ENCODE measurements at regions not wholly inside any gene's neighbourhood (a gene's known extent, or its start where the extent isn't known, plus 50 kb on each side); places are given as distances from the start of the nearest gene placed in this dataset.

DNA sequence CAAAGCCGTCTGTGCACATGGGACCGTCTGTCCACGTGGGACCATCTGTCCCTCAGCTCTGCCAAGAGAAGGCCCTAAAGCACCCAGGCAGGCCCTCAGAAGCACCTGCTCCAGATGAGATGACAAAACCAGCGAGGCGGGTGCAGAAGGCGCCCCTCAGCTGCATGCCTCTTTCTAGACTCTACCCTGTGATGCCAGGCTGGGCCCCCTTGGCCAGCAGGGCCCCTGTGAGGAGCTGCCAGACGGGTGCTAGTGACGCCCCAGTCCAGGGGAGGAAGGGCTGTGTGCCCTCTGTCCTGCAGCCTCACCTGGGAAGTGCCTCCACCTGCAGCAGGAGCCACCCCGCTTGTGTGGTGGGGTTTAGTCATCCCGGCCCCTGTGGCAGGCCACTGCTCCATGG, 309.2 kb upstream of the SHH start:
- no peak for ATAC-seq

DNA sequence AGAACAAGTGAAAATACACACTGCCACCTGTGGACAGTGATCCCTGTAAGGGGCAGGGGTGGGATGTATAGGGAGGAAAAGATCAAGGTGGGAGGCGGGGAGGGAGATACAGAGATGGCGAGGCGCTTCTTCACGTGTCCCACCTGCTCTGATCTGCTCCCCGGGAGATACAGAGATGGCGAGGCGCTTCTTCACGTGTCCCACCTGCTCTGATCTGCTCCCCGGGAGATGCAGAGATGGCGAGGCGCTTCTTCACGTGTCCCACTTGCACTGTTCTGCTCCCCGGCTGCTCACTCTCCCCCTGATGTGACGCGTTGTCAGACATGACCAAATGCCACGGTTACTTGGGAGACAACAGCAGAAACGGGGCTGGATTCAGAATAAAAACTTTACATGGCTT, 308.3 kb upstream of the SHH start:
- CTCF ChIA-PET: no interaction called here
- no peaks in the 10 kb centered on the region for H3K9me3 Mint-ChIP-seq (ENCODE audit: low read depth)
- H3K27me3 Mint-ChIP-seq: peaks cover 2% of the 10 kb centered on the region
- ATAC-seq: no peak
- DNase-seq: no peak
- H3K36me3 Mint-ChIP-seq (ENCODE audit: low read depth): no peaks in the 10 kb centered on the region
- no peak overlapping the region for H3K27ac Mint-ChIP-seq
- H3K4me3 Mint-ChIP-seq: no peak overlapping the region
- POLR2A ChIA-PET: no interaction called here
- H3K4me1 Mint-ChIP-seq: no peaks in the 10 kb centered on the region
- intact Hi-C loops (cut with DNase I, micrococcal nuclease): loop anchor here in 1 of 2 experiments (5.0 kb wide), 1 partner anchor 83 kb away; no protein-coding TSS in a partner anchor

More for the DNA sequence above, 309.2 kb upstream of the SHH start:
- CTCF ChIA-PET: no interaction called here
- Mint-ChIP-seq H3K4me3 (no peak overlapping the region), H3K9me3 (ENCODE audit: low read depth) (no peaks in the 10 kb centered on the region), H3K27ac (no peak overlapping the region), H3K27me3 (peaks cover 2% of the 10 kb centered on the region), H3K4me1 (no peaks in the 10 kb centered on the region), H3K36me3 (ENCODE audit: low read depth) (no peaks in the 10 kb centered on the region)
- intact Hi-C loops (cut with DNase I, micrococcal nuclease): loop anchor here in 1 of 2 experiments (5.0 kb wide), 1 partner anchor 84 kb away; no protein-coding TSS in a partner anchor
- POLR2A ChIA-PET: no interaction called here
- no peak for DNase-seq

DNA sequence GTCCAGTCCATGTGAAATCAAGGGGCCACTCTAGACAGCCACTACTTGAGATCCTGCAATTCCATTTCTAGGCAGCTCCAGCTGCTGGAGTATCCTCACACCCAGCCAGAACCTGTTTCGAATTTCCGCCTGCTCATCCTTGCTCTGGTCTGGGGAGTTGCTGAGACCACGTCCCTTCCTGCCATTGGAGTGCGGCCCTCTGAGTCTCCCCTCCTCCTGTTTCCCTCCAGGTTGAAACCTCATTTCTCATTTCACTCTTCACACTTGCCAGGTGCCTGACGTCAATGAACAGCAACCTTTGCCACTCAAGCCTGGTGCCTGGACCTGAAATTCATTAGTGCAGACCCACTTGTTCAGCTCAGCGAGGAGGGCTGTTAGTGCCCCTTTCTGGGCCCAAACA, 307.5 kb upstream of the SHH start:
- Mint-ChIP-seq H3K9me3 (ENCODE audit: low read depth) (no peaks in the 10 kb centered on the region), H3K27ac (no peak overlapping the region), H3K36me3 (ENCODE audit: low read depth) (no peaks in the 10 kb centered on the region), H3K4me1 (no peaks in the 10 kb centered on the region), H3K27me3 (peaks cover 2% of the 10 kb centered on the region), H3K4me3 (no peak overlapping the region)
- no peak for DNase-seq
- CTCF ChIA-PET: no interaction called here
- POLR2A ChIA-PET: no interaction called here
- intact Hi-C loops (cut with DNase I, micrococcal nuclease): loop anchor here in 1 of 2 experiments (5.0 kb wide), 1 partner anchor 82 kb away; no protein-coding TSS in a partner anchor
- ATAC-seq: no peak

DNA sequence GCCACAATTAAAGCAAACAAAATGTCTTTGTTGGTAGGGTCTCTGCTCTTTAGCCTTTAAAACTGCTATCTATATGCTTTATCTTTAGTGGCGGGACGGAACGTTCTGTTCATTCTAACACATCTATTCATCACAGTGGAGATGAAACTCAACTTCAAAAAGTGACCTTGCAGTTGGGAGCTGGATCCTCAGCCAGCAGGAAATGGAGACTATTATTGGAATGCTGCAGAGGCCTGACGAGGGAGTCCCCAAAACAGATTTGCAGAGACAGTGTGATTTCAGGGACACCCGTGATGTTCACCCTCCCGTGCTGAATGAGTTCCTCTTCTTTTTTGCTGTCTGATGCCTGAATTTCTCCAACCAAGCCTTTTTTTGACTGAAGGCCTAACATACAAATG, 306.0 kb upstream of the SHH start:
- H3K4me3 Mint-ChIP-seq: no peak overlapping the region
- DNase-seq (no peak), ATAC-seq (no peak)
- ChIA-PET CTCF (no interaction called here), POLR2A (no interaction called here)
- no peak overlapping the region for H3K27ac Mint-ChIP-seq
- no peaks in the 10 kb centered on the region for H3K36me3 Mint-ChIP-seq (ENCODE audit: low read depth)
- H3K27me3 Mint-ChIP-seq: peaks cover 2% of the 10 kb centered on the region
- no peaks in the 10 kb centered on the region for H3K9me3 Mint-ChIP-seq (ENCODE audit: low read depth)
- intact Hi-C loops (cut with DNase I, micrococcal nuclease): no loop called here
- no peaks in the 10 kb centered on the region for H3K4me1 Mint-ChIP-seq

DNA sequence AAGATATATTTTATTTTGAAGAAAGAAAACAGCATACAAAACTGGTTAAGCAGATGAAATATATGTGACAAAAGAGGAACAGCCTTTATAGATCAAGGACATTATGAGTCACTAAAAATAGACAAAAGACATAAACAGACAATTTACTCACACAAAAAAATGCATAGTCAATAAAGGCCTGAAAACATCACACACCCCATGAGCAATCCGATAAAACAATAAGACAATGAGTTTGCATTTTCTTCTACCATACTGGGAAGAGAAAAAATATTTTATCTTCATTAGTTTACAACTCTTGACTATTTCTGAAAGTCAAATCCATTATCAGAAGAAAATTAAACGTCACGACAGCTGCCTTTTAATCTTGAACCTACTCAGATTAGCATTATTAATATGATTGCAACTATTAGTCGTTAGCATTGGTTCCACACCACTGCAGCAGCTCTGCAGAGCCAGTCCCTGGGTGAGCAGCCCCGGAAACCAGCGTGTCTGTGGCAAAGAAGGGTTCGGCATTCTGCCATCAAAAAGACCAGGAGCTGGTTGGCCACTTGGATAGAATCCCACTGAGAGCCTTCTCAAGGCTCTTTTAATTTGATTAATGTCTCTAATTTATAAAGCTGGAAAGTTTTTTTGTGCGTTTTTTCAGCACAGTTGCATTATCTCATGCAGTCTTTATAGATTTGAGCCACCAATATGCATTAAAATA, 305.4 kb upstream of the SHH start:
- DNase-seq: no peak
- intact Hi-C loops (cut with DNase I, micrococcal nuclease): no loop called here
- ATAC-seq: no peak
- Mint-ChIP-seq H3K27ac (no peak overlapping the region), H3K4me1 (no peaks in the 10 kb centered on the region), H3K36me3 (ENCODE audit: low read depth) (no peaks in the 10 kb centered on the region), H3K9me3 (ENCODE audit: low read depth) (no peaks in the 10 kb centered on the region), H3K4me3 (no peak overlapping the region), H3K27me3 (peaks cover 2% of the 10 kb centered on the region)
- POLR2A ChIA-PET: no interaction called here
- CTCF ChIA-PET: no interaction called here

DNA sequence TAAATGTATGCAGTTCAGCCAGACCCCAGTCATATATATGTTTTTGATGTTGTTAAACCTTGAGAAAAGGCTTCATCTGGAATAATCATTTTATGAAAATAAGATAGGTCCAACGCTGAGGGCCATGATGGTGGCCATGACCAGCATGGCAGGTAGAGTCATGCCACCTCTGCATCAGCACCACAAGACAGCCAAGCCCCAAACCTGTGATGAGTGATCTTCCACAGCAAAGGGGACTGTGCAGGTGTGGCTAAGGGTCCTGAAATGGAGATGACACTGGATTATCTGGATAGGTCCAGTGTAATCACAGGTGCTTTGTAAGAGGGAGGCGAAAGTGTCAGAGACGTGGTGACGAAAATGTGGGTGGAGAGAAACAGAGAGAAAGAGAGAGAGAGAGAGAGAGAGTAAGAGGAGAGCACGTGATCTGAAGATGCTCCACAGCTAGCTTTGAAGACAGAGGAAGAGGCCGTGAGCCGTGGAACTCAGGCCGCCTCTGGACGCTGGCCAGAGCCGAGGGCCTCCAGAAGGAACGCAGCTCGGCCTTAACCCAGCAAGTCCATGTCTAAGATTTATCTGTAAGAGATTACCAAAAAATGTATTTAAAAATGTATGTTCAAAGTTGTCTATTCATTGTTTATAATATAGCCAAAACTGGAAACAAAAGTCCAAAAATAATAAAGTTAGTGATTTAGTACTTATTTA, 304.4 kb upstream of the SHH start:
- Mint-ChIP-seq H3K4me3 (no peak overlapping the region), H3K9me3 (ENCODE audit: low read depth) (no peaks in the 10 kb centered on the region), H3K27ac (no peak overlapping the region), H3K4me1 (no peaks in the 10 kb centered on the region), H3K36me3 (ENCODE audit: low read depth) (no peaks in the 10 kb centered on the region), H3K27me3 (peaks cover 2% of the 10 kb centered on the region)
- ATAC-seq: no peak
- no peak for DNase-seq
- intact Hi-C loops (cut with DNase I, micrococcal nuclease): no loop called here
- ChIA-PET CTCF (no interaction called here), POLR2A (no interaction called here)

DNA sequence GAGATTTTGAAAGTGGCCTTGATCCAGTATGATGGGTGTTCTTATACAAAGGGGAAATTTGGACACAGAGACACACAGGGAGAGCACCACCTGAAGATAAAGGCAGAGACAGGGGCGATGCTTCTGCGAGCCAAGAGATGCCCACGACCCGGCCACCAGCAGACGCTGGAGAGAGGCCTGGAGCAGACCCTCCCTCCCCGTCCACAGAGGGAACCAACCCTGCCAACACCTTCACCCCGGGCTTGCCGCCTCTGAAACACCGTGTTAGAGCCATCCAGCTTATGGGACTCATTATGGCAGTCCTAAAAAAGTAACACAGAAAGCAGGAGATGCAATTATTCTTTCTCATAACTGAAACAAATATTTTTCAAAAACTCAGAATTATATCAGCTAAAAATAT, 303.3 kb upstream of the SHH start:
- ATAC-seq (no peak), DNase-seq (no peak)
- no peak overlapping the region for H3K27ac Mint-ChIP-seq
- H3K36me3 Mint-ChIP-seq (ENCODE audit: low read depth): no peaks in the 10 kb centered on the region
- H3K4me3 Mint-ChIP-seq: no peak overlapping the region
- H3K27me3 Mint-ChIP-seq: peaks cover 2% of the 10 kb centered on the region
- ChIA-PET CTCF (no interaction called here), POLR2A (no interaction called here)
- intact Hi-C loops (cut with DNase I, micrococcal nuclease): no loop called here
- no peaks in the 10 kb centered on the region for H3K4me1 Mint-ChIP-seq
- no peaks in the 10 kb centered on the region for H3K9me3 Mint-ChIP-seq (ENCODE audit: low read depth)

DNA sequence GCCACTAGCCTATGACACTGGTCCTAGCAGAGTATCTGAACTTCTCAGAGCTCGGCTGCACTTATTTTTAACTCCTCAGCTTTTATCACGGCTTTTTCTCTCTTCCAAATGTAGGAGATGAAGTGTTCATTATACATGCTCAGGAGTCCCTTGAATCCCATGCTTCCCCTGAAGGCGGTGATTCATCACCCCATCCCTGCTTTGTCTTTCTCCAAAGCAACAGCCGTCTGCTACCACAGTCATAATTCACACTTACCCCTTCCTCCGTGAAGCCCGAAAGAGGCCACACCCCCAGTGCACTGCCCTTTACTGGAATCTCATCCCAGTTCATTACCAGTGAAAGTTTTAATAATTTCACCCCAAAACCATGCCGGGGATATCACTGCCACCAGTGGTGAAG, 301.5 kb upstream of the SHH start:
- DNase-seq: no peak
- no peaks in the 10 kb centered on the region for H3K9me3 Mint-ChIP-seq (ENCODE audit: low read depth)
- POLR2A ChIA-PET: no interaction called here
- H3K4me1 Mint-ChIP-seq: no peaks in the 10 kb centered on the region
- CTCF ChIA-PET: no interaction called here
- ATAC-seq: no peak
- intact Hi-C loops (cut with DNase I, micrococcal nuclease): no loop called here
- no peak overlapping the region for H3K4me3 Mint-ChIP-seq
- H3K27ac Mint-ChIP-seq: no peak overlapping the region
- H3K36me3 Mint-ChIP-seq (ENCODE audit: low read depth): no peaks in the 10 kb centered on the region
- no peaks in the 10 kb centered on the region for H3K27me3 Mint-ChIP-seq

DNA sequence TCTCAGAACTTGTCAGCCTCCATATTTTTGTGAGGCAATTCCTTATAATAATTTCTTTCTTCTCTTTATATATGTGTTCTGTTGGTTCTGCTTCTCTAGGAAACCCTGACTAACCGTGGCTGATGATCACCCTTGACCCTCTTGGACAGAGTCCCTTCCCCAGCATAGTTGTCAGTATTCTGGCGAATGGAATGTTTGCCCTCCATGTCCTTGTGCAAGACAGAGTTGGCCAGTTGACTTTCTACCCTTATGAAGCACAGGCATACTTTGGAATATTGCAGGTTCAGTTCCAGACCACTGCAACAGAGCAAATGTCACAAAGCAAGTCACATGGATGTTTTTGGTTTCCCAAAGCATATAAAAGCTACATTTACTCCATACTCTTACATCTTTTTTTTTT, 297.7 kb upstream of the SHH start:
- intact Hi-C loops (cut with DNase I, micrococcal nuclease): no loop called here
- DNase-seq (no peak), ATAC-seq (no peak)
- no peaks in the 10 kb centered on the region for H3K36me3 Mint-ChIP-seq (ENCODE audit: low read depth)
- no peak overlapping the region for H3K27ac Mint-ChIP-seq
- H3K4me1 Mint-ChIP-seq: no peaks in the 10 kb centered on the region
- ChIA-PET POLR2A (no interaction called here), CTCF (no interaction called here)
- H3K4me3 Mint-ChIP-seq: no peak overlapping the region
- H3K27me3 Mint-ChIP-seq: no peaks in the 10 kb centered on the region
- H3K9me3 Mint-ChIP-seq (ENCODE audit: low read depth): no peaks in the 10 kb centered on the region

DNA sequence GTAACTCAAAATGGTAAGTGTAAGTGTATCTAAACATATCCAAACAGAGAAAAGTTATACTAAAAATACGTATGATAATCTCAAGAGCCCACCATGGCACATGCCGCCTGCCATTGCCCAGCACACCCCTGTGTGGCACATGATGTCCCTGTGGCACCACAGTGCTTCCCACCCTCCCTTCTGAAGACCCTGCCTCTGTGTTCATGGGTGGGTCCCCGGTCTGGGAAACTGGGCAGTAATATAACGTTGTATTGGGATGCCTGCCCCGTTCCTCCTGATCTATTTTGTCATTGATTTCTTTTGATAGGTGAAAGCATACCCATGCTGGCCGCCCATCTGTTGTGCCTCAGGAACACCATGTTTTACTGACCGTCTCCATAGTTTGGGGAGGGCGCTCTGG, 296.8 kb upstream of the SHH start:
- CTCF ChIA-PET: no interaction called here
- DNase-seq (no peak), ATAC-seq (no peak)
- POLR2A ChIA-PET: no interaction called here
- Mint-ChIP-seq H3K4me1 (no peaks in the 10 kb centered on the region), H3K4me3 (no peak overlapping the region), H3K27me3 (no peaks in the 10 kb centered on the region), H3K27ac (no peak overlapping the region), H3K36me3 (ENCODE audit: low read depth) (no peaks in the 10 kb centered on the region), H3K9me3 (ENCODE audit: low read depth) (no peaks in the 10 kb centered on the region)
- intact Hi-C loops (cut with DNase I, micrococcal nuclease): no loop called here

DNA sequence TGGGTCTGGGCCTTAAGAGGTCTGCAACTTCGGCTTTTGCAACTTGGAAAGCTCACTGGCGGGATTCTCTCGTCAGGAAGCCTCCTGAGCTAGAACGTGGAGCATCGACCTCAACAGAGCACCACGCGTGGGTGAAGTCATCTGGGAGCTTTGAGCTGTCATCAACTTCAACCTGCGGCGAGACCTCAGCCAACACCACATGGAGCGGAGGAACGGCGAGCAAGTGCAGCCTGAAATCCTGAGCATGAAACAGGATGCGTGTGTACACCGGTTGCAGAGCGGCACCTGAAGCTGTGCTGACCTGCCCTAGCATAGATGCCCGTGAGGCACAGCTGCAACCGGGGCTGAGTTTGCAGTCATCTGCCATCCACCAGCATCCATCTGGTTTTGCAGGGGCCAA, 295.7 kb upstream of the SHH start:
- Mint-ChIP-seq H3K4me1 (no peaks in the 10 kb centered on the region), H3K4me3 (no peak overlapping the region), H3K9me3 (ENCODE audit: low read depth) (no peaks in the 10 kb centered on the region), H3K27ac (no peak overlapping the region), H3K36me3 (ENCODE audit: low read depth) (no peaks in the 10 kb centered on the region), H3K27me3 (no peaks in the 10 kb centered on the region)
- ChIA-PET CTCF (interaction anchor here (0.7 kb wide), 1 partner anchor 11 kb away, joined by 4 read pairs; no protein-coding TSS in a partner anchor), POLR2A (no interaction called here)
- no peak for DNase-seq
- intact Hi-C loops (cut with DNase I, micrococcal nuclease): no loop called here
- ATAC-seq: no peak

DNA sequence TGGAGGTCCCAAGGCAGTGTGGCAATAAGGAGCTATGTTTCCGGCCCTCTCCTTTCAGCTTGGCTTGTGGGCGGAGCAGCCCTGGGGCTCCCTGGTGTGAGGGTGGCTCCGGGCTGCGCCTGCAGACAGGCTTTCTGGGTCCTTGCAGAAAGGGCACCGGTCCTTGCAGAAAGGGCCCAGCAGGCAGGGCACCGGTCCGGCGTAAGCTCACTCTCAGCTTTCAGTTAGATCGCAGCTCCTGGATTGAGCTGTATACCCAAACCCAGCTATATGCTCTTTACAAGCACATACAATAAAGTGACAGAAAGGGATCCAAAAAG, 293.8 kb upstream of the SHH start:
- ATAC-seq: no peak
- ChIA-PET CTCF (no interaction called here), POLR2A (no interaction called here)
- H3K4me1 Mint-ChIP-seq: no peaks in the 10 kb centered on the region
- no peaks in the 10 kb centered on the region for H3K9me3 Mint-ChIP-seq (ENCODE audit: low read depth)
- no peaks in the 10 kb centered on the region for H3K27me3 Mint-ChIP-seq
- no peak overlapping the region for H3K27ac Mint-ChIP-seq
- DNase-seq: no peak
- H3K36me3 Mint-ChIP-seq (ENCODE audit: low read depth): no peaks in the 10 kb centered on the region
- intact Hi-C loops (cut with DNase I, micrococcal nuclease): no loop called here
- H3K4me3 Mint-ChIP-seq: no peak overlapping the region

Data from activated CD4-positive, alpha-beta T cell treated with anti-CD3 and anti-CD28 coated beads for 36 hours (primary cell).